ENCODE measurements at regions not wholly inside any gene's neighbourhood (a gene's known extent, or its start where the extent isn't known, plus 50 kb on each side); places are given as distances from the start of the nearest gene placed in this dataset.
"Not testable (repeated sequence)": the region's sequence is repeated elsewhere in the genome, so short reads cannot be mapped to it uniquely, and the experiment has no call there.

DNA sequence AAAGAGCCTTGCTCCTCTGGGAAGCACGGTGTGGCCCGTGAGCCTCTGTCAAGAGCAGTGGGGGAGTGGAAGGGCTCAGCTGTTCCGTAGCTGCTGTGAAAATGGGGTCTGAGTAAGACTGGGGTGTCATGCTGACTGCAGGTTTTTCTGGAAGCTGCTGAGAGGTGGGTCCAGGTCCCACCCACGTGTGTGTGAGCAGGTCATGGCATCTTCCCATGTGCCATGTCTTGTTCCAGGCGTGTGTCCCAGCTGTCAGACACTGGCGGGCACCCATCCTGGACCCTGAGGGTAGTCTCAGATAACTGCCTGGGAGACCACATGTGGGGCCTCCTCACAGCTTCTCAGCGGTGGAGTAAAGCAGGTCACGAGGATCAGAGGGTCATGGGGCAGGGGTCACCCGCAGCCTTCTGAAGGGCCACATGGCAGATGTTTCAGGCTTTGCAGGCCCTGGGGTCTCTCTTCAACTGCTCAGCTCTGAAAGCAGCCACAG, 92.9 kb downstream of the NPIPB11 start:
- TF ChIP-seq, protein P1, sequence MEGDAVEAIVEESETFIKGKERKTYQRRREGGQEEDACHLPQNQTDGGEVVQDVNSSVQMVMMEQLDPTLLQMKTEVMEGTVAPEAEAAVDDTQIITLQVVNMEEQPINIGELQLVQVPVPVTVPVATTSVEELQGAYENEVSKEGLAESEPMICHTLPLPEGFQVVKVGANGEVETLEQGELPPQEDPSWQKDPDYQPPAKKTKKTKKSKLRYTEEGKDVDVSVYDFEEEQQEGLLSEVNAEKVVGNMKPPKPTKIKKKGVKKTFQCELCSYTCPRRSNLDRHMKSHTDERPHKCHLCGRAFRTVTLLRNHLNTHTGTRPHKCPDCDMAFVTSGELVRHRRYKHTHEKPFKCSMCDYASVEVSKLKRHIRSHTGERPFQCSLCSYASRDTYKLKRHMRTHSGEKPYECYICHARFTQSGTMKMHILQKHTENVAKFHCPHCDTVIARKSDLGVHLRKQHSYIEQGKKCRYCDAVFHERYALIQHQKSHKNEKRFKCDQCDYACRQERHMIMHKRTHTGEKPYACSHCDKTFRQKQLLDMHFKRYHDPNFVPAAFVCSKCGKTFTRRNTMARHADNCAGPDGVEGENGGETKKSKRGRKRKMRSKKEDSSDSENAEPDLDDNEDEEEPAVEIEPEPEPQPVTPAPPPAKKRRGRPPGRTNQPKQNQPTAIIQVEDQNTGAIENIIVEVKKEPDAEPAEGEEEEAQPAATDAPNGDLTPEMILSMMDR (IDR thresholded peaks at IDR 0.05), result no peak
- no peak for TF ChIP-seq POLR2A (IDR thresholded peaks at IDR 0.05)
- no peak for TF ChIP-seq POLR2AphosphoS5 (IDR thresholded peaks at IDR 0.05)
- Histone ChIP-seq H3K4me1 (no peaks in the 10 kb centered on the region), H3K9me3 (no peaks in the 10 kb centered on the region), H3K27ac (peak overlapping the region in 1 of 2 donors; percentile 43), H3K4me3 (no peak overlapping the region), H3K27me3 (no peaks in the 10 kb centered on the region), H3K36me3 (no peaks in the 10 kb centered on the region)
- no peak for DNase-seq (ENCODE audit: low spot score in 2 of 2)
- intact Hi-C loops (cut with DNase I; ENCODE audit: low total_unique reads), result no loop called here

GRCh38 chr16:29312835-29313558, 93.5 kb downstream of the NPIPB11 start:
- H3K27ac ChIP-seq, result peak overlapping the region; percentile 13 to 43
- no peak for TF ChIP-seq POLR2A (IDR thresholded peaks at IDR 0.05)
- no peak for TF ChIP-seq POLR2AphosphoS5 (IDR thresholded peaks at IDR 0.05)
- TF ChIP-seq, protein P1 (IDR thresholded peaks at IDR 0.05), result no peak
- DNase-seq (ENCODE audit: low spot score in 2 of 2), result no peak

GRCh38 chr16:29312345-29312675, 94.2 kb downstream of the NPIPB11 start:
- H3K9me3 ChIP-seq; H3K27me3 ChIP-seq; intact Hi-C loops (cut with DNase I; ENCODE audit: low total_unique reads); H3K36me3 ChIP-seq; DNase-seq (ENCODE audit: low spot score in 2 of 2); H3K4me1 ChIP-seq; H3K4me3 ChIP-seq: not testable (repeated sequence)
- peak overlapping the region in 1 of 2 donors; percentile 43 for H3K27ac ChIP-seq

More at GRCh38 chr16:29312835-29313558, 93.5 kb downstream of the NPIPB11 start:
- no peak overlapping the region for H3K4me3 ChIP-seq
- no peaks in the 10 kb centered on the region for H3K36me3 ChIP-seq
- intact Hi-C loops (cut with DNase I; ENCODE audit: low total_unique reads), result no loop called here
- no peaks in the 10 kb centered on the region for H3K9me3 ChIP-seq
- no peaks in the 10 kb centered on the region for H3K27me3 ChIP-seq
- H3K4me1 ChIP-seq, result no peaks in the 10 kb centered on the region

GRCh38 chr16:29311461-29312344, 94.8 kb downstream of the NPIPB11 start:
- peak overlapping the region; percentile 75 to 85 for H3K27ac ChIP-seq
- no peaks in the 10 kb centered on the region for H3K27me3 ChIP-seq
- DNase-seq (ENCODE audit: low spot score in 2 of 2), result no peak
- H3K36me3 ChIP-seq, result no peaks in the 10 kb centered on the region
- no peaks in the 10 kb centered on the region for H3K4me1 ChIP-seq
- TF ChIP-seq POLR2AphosphoS5 (IDR thresholded peaks at IDR 0.05) (no peak), POLR2A (IDR thresholded peaks at IDR 0.05) (no peak)
- TF ChIP-seq, protein P1 (IDR thresholded peaks at IDR 0.05), result no peak
- H3K4me3 ChIP-seq, result no peak overlapping the region
- H3K9me3 ChIP-seq, result no peaks in the 10 kb centered on the region
- intact Hi-C loops (cut with DNase I; ENCODE audit: low total_unique reads), result no loop called here

- DNase-seq (ENCODE audit: low spot score in 2 of 2), result peak in 1 of 2 donors; percentile 69
Observed at GRCh38 chr16:29310852-29311314, 95.6 kb downstream of the NPIPB11 start.

DNA sequence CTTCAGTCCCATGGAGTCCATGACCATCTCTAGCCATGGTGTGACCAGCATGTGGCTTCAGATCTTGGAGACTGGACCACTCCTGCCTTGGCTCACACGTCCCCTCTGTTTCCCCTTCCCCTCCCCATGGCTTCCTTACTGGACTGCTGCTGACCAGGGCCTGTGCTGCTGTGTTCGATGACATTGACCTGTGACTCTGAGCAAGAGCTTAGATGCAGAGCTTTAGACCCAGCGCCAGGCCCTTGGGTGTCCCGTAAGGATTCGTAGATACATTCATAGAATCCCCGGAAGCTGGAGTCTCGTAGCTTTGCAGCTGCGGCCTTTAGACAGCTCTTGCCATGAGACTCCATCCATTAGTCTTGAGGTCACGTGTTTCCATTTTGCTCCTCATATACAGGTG, 96.3 kb downstream of the NPIPB11 start:
- peak overlapping the region in 1 of 2 donors; percentile 85 for H3K27ac ChIP-seq
- DNase-seq (ENCODE audit: low spot score in 2 of 2); H3K9me3 ChIP-seq; H3K36me3 ChIP-seq; intact Hi-C loops (cut with DNase I; ENCODE audit: low total_unique reads); H3K27me3 ChIP-seq; H3K4me3 ChIP-seq; H3K4me1 ChIP-seq: not testable (repeated sequence)

More at GRCh38 chr16:29310852-29311314, 95.6 kb downstream of the NPIPB11 start:
- Histone ChIP-seq H3K4me1 (no peaks in the 10 kb centered on the region), H3K27ac (peak overlapping the region; percentile 75 to 85), H3K9me3 (no peaks in the 10 kb centered on the region), H3K36me3 (no peaks in the 10 kb centered on the region), H3K4me3 (peak overlapping the region in 1 of 3 donors; percentile 19), H3K27me3 (no peaks in the 10 kb centered on the region)
- intact Hi-C loops (cut with DNase I; ENCODE audit: low total_unique reads), result no loop called here
- TF ChIP-seq, protein P1 (IDR thresholded peaks at IDR 0.05), result no peak
- TF ChIP-seq POLR2AphosphoS5 (IDR thresholded peaks at IDR 0.05) (peak in 1 of 3 donors; percentile 6), POLR2A (IDR thresholded peaks at IDR 0.05) (no peak)

DNA sequence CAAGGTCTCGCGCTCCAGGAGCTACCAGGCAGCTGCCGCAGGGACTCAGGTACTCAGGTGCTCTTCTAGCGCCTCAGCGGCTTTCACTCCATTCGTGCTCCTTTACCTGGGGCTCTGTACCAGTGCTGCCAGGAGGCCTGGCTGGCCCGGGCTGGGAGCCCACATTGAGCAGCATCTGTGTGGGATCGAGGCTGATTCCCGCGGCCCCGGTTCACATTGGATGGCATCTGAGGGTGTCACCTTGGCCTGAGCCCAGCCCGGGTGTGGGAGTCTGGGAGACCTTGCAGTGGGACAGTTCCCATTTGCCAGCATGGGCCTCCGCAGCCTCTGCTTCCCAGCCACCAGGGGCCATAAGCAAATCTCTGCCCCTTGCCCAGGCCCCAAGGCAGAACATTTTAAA, 96.9 kb downstream of the NPIPB11 start:
- not testable (repeated sequence) for H3K36me3 ChIP-seq; H3K27me3 ChIP-seq; H3K27ac ChIP-seq; DNase-seq (ENCODE audit: low spot score in 2 of 2); H3K9me3 ChIP-seq; H3K4me1 ChIP-seq; H3K4me3 ChIP-seq
- intact Hi-C loops (cut with DNase I; ENCODE audit: low total_unique reads), result loop anchor here (10.0 kb wide), 1 partner anchor 1725 kb away; the partner anchor contains the start of gene STX4

Measured in breast epithelium (tissue), 4 donors.